CD4-positive, alpha-beta T cell treated with Interleukin-6 at 100 ng/mL for 8 hours (primary cell): ENCODE measurements at regions not wholly inside any gene's neighbourhood (a gene's known extent, or its start where the extent isn't known, plus 50 kb on each side); places are given as distances from the start of the nearest gene placed in this dataset.

ENCODE experiments used
- DNase-seq: peaks from one replicate; pipeline ENCODE4 v3.0.0-alpha.2; 2020; ENCODE audit warnings: mixed read lengths, low spot score

DNA sequence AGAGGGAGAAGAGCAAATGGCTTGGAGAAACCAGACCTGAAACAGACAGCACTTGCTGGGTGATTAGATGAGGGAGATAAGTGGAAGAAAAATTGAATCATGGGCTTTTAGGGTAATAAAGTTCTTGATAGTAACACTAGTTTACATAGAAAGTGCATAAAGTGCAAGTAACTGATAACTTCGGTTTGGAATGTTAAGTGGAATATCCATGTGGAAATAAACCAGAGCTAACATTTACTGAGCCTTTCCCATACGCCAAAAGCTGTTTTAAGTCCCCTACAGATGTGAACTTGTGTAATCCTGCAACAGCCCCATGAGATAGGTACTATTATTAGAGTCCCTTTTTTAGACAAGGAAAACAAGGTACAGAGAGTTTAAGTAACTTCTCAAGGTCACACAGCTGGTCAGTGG is 77.1 kb upstream of the NUDT4 start:
- DNase-seq, result no peak

DNA sequence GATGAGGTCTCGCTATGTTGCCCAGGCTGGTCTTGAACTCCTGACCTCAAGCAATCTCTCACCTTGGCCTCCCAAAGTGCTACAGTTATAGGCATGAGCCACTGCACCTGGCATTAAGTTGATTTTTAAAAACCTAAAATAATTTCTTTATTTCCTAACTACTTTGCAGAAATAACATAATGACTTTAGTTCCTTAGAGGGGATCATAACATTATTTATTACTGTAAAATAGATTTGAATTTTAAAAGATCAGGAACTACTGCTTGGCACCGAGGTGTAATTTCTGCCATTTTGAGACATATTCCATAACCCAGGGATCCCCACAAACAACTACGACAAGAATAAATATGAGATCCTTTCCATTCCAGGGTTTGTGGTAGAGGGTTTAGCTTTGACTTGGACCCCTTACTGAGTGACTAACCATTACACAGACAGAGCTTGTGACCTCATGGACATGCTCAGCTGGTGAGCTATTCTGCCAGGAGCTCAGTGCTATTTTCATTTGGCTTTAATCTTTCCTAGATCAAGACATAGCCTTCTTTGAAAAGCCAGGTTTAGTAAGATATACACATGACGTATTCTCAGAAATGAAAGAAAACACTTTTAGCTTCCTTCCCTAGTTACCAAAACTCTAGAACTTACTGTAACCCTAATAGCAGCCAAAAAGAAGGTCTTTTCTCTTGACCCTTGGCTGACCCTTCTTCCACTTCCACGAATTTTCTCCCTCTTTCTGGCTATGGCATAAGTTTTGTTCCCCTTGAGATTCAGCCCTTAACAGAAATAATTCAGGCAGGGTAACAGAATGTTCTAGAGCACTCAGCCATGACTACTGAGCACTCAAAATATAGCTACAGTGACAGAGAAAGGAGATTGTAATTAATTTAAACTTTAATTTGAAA is 75.1 kb upstream of the NUDT4 start:
- no peak for DNase-seq

DNA sequence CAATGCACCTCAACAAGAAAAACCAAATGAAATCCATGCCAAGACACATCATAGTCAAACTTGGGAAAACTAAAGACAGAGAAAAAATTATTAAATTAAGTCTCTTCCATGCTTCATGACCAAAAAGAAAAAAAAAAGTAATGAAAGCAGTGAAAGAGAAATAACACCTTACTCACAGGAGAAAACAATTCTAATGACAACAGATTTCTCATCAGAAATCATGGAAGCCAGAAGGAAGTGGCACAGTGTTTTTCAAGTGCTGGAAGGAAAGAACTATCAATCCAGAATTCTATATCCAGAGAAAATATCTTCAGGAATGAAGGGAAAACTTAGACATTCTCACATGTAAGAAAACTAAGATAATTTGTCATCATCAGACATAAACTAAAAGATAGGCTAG is 71.1 kb upstream of the NUDT4 start:
- DNase-seq, result no peak

DNA sequence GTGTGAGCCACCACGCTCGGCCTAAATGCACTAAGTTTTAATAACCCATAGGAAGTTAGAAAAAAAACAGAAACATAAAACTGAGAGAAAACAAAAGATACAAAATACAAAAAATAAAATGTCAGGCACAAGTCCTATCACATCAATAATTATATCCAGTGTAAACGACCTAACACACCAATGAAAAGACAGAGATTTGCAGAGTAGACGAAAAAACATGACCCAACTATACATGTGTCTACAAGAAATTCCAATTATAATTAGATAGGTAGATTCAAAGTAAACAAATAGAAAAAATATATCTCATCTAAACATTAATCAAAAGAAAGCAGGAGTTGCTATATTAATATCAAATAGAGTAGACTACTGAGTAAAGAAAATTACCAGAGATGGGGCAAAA is 69.4 kb upstream of the NUDT4 start:
- no peak for DNase-seq

DNA sequence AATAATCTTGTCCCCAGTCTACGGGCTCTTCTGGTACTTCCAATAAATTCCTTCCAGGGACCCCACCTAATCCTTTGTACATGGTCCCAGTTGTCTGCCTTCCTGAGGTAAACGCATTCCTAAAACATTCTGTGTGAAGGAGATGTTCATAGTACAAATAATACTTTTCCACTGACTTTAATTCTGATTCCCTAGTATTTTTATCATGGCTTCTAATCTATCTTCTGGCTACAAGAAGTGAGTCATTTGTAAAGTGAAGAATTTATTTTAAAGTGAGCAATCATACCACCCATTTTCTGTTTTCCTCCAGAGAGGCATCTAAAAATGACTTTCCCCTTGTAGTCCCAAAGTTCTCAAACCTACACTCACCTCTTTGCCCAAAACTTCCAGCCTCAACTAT is 65.9 kb upstream of the NUDT4 start:
- DNase-seq, result no peak

DNA sequence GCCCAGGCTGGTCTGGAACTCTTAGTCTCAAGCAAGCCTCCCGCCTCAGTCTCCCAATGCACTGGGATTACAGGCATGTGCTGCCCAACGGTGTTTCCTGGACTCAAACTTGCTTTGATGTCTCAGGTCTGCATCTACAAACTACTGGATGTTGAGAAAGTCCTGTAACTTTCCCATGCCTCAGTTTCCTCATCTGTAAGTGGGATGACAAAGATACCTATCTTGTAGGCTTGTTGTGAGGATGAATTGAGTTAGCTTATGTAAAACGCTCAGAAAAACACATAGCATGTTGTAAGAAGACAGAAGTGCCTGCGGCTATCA is 63.6 kb upstream of the NUDT4 start:
- DNase-seq, result no peak

DNA sequence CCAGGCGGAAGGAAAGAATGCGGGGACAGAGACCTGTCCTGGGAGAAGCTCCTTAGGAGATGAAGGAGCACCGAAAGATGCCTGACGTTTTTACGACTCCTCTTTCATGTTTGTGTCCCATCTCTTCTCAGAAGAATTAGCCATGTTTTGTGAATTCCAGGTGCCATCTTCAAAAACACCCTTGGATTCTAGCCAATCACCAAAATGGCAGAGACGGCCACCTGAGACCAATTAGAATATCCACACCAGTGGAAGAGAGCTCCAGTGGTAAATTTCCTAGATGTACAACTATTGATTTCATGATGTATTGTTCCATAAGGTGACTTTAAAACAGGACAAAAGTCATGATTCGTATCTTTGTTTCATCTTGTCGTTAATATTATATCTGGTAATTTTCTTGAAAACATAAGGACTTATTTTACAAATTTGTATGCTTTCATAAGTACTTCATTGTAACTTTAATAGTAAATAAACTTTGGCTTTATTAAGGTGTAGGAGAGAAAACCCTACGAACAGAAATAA is 62.3 kb upstream of the NUDT4 start:
- DNase-seq, result no peak

DNA sequence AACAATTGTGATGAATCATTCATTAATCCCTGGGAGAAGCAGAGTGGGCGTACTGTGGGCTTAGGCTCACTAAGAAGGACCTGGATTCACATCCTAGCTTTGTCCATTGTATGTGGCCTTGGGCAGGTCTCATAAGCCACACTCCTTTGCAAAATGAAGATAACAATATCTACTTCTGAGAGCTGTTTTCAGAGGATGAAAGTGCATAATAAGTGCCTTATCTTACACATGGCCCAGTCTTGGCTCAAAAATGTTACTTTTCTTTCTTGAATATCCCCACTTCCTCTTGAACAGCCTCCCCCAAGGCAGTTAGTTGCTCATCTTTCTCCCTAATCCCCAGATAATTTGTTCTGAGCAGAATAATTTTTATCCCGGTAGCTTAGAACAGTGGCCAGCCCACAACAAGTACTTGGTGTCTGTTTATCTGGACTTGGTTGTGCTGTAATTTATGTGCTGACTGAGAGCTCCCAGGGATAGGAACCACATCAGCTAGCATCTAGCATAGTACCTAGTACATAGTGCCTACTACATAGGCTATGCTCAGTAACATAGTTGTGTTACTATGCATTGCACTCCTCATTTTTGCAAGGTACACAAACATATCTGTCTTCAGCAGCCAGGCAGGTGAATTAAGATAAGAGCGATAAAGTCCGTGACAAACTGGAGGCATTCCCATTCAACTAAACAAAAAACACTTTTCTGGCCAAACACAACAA is 61.7 kb upstream of the NUDT4 start:
- no peak for DNase-seq

DNA sequence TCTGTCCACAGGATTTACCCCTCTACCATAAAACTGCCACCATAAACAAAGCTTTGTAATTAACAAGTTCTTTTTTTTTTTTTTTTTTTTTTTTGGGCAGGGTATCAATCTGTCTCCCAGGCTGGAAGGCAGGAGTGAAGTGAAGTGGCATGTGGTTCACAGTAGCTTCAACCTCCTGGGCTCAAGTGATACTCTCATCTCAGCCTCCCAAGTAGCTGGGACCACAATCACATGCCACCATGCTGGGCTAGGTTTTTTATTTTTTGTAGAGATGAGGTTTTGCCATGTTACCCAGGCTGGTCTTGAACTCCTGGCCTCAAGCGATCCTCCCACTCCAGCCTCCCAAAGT is 61.1 kb upstream of the NUDT4 start:
- DNase-seq, result no peak

DNA sequence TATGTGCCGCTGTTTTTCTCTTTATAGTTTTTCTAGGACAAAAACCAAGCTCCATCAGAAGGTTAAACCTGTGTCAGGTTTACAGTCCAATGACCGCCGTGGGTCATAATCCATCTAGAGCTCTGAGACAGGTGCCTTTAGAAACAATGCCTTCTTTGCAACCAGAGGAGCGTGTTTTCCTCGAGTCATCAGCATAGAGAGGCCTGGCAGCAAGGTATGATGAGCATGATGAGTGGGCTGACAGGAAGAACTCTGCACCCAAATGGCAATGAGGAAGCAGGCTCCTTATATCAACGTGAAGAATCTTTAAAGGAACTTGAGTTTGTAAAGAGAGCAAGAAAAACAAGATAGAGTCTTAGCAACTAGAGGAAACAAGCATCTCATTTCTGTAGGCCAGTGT is 60.5 kb upstream of the NUDT4 start:
- DNase-seq, result no peak

DNA sequence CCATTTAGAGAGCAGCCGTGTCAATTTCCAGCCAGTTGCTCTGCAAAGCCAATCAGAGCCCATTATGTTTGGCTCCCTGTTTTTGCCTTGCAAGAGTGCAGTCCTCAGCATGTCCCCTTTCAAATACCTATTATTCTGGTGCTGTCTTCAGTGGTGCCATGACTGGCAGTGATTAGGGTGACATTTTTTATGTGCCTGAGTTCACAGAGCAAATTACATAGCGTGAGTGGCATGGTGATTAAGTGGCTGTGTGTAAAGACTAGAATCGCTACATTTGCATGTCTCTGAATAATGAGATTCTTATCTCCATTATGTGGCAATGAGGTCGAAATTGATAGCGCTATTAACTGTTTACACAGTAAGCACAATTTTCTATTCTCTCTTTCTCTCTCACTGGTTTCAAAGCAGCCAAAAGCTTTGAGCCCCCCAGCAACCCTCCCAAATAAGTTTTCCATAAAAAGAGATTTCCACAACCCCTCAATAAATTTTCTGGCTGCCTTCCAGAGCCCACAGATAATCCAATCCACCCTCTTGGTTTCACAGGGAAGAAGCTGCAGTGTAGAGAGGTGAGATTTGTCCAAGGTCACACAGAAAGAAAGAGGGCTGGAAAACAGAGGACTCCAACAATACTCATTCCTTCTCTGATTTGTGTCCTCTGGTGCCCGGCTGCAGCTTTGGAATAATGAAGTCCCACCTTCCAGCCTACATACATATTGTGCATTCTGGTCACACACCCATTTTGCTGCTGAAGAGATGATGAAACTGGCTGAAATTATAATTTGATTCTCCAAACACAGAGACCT is 58.8 kb upstream of the NUDT4 start:
- no peak for DNase-seq

DNA sequence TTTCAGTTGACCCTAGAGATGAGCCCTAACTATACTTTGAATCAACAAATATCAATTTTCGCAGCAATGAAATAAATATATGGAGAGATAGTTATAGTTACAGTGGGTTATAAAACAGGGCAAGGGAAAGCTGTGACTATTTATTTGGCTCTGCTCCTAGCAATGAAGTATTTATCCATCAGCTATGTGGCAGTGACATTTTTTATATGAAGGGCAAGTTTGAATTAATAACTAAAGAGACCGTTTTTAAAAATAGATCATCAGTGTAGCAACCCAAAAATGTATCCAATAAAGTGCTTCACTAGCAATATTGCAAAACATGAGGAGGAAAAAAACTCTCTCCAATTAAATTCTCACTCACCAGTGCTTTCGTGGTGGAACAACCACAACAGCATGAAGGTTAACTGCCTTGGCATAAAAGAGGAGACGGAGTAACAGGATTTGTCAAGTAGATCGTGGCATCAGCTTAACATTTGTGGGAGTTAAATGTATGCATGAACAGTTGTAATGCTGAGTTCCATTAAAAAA is 58.1 kb upstream of the NUDT4 start:
- DNase-seq, result no peak

DNA sequence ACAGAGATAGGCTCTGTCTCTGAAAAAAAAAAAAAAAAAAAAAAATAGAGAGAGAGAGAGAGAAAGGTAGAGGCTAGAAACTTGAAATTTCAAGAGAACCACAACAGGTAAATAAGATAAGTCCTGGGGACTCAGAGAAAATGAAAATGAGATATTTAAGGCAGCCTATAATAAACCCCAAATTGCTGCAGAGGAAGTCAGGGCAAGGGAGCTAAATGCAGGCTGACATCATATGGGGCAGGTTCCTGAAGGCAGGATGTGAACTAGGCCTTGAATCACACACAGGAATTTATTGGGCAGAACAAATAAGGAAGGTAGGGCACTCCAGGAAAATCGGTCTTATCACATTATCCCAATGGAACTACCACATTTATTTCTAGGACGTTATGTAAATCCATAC is 54.9 kb upstream of the NUDT4 start:
- DNase-seq, result no peak

DNA sequence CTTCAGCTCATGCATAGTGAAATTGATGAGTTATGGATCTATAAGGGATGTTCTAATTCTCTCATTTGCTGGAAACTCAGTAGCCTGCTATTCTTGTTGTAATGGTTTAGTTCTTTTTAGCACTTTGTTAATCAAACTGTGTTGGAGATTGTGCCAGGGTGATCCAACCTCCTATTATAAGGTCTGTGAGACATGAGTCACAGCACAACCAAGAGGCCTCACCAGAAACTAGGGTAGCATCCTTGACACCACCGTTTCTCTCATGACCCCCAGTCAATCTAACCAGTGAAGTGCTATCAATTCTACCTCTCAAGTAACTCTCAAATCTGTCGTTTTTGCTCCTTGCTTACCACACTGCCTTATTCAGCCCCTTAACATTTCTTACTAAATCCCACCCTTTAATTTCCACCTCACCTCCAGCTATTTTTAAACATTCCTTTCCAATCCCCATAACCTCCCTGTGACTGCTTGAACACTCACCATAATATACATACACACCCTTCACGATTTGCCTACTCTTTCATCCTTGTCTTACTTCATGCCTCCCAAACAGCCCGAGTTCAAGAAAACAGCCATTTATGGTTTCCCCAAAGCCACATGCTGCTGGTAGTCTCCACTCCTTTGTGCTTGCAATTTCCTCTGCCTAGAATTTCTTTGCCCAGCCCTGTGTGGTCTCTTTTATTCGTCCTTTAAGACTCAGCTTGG is 53.9 kb upstream of the NUDT4 start:
- no peak for DNase-seq

DNA sequence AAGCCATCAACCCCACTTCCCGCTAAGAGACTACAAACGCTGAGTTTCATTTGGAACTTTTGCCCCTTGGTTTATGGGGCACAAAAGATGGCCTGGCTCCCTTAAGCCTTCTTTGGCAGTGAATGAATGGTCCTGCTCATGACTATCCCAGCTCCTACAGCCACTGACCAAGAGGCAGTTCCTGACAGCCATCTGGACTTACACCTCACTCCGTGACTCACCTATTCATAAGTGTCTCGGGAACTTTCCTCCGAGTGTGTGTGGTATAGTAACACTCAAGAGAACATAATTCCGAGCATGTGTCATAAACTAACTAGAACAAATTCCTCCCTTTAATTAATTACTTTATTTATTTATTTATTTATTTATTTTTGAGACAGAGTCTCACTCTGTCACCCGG is 51.9 kb upstream of the NUDT4 start:
- no peak for DNase-seq
